Esophagus squamous epithelium (tissue), 5 donors: ENCODE measurements at regions not wholly inside any gene's neighbourhood (a gene's known extent, or its start where the extent isn't known, plus 50 kb on each side); places are given as distances from the start of the nearest gene placed in this dataset.

Experiments
- DNase-seq: peaks from one replicate; lab custom pipeline; 2025; lab: John Stamatoyannopoulos, UW
- H3K27ac ChIP-seq, 4 donors: fragments of 200-600 bp; sonication (generic); one replicate each; pipeline ENCODE4 v1.5.1; 2016 to 2019; ENCODE audit warnings: mild to moderate bottlenecking in 1 of 4
- H3K27me3 ChIP-seq, 4 donors: fragments of 200-600 bp; sonication (generic); 1 replicate in 3 of 4; 2 replicates in 1 of 4; pipeline versions ENCODE4 v1.5.1 to v1.6.0; 2017 to 2021; ENCODE audit warnings: antibody characterized with exemption in 1 of 4
- H3K36me3 ChIP-seq, 3 donors: fragments of 200-600 bp; sonication (generic); one replicate each; pipeline ENCODE4 v1.5.1; 2016 to 2019
- H3K4me1 ChIP-seq, 3 donors: fragments of 200-600 bp; sonication (generic); one replicate each; pipeline ENCODE4 v1.5.1; 2017 to 2019
- H3K4me3 ChIP-seq, 4 donors: fragments of 200-600 bp; sonication (generic); 1 replicate in 3 of 4; 2 replicates in 1 of 4; pipeline ENCODE4 v1.5.1; 2016 to 2019; ENCODE audit warnings: mild to moderate bottlenecking in 2 of 4, moderate library complexity in 1 of 4
- H3K9me3 ChIP-seq, 3 donors: fragments of 200-600 bp; sonication (generic); one replicate each; pipeline ENCODE4 v1.5.1; 2016 to 2019
- CTCF ChIP-seq, 6 experiments: fragments of 450-650 bp in 4 of 6; fragments of 200-600 bp in 2 of 6; sonication (generic) in 2 of 6; IDR thresholded peaks; one replicate each; pipeline ENCODE4 v1.5.1; 2016 to 2019; ENCODE audit warnings: antibody characterized with exemption in 6 of 6, mild to moderate bottlenecking in 4 of 6, moderate library complexity in 4 of 6
- POLR2A ChIP-seq, 4 donors: fragments of 450-650 bp; IDR thresholded peaks; one replicate each; pipeline ENCODE4 v1.6.1; 2017; ENCODE audit warnings: antibody characterized with exemption in 4 of 4, mild to moderate bottlenecking in 4 of 4, moderate library complexity in 3 of 4
- WGBS, 2 donors: methylation state at CpG; one replicate each; pipeline ENCODE4 v1.1.5; 2018; 5-methylcytosine and 5-hydroxymethylcytosine counted together
- intact Hi-C: fragments of 100-400 bp; cut with DNase I; formaldehyde crosslinking; loops from one replicate; pipeline ENCODE4 v1.15.0; 2022
- donor health status: DM: yes; HTN: yes; CAD: no.

- Histone ChIP-seq H3K36me3 (no peaks in the 10 kb centered on the region), H3K9me3 (no peaks in the 10 kb centered on the region), H3K27me3 (no peaks in the 10 kb centered on the region), H3K4me1 (no peaks in the 10 kb centered on the region), H3K27ac (no peak overlapping the region), H3K4me3 (no peak overlapping the region)
- no peak for DNase-seq
- TF ChIP-seq POLR2A (IDR thresholded peaks at IDR 0.05) (no peak), CTCF (IDR thresholded peaks at IDR 0.05) (no peak)
- intact Hi-C loops: no loop called here
- 28 to 34% methylated on average over 2 of the region's 2 CpGs for WGBS, 2 donors
Measured at GRCh38 chr4:91958596-91958995, 345.2 kb upstream of the GRID2 start.

- Histone ChIP-seq H3K4me1 (no peaks in the 10 kb centered on the region), H3K36me3 (no peaks in the 10 kb centered on the region), H3K4me3 (no peak overlapping the region), H3K27ac (no peak overlapping the region), H3K9me3 (no peaks in the 10 kb centered on the region), H3K27me3 (no peaks in the 10 kb centered on the region)
- TF ChIP-seq CTCF (IDR thresholded peaks at IDR 0.05) (no peak), POLR2A (IDR thresholded peaks at IDR 0.05) (no peak)
- intact Hi-C loops: no loop called here
- DNase-seq: no peak
Measured at GRCh38 chr4:91961504-91961903, 342.3 kb upstream of the GRID2 start.

GRCh38 chr4:91963486-91963885 is 340.3 kb upstream of the GRID2 start:
- Histone ChIP-seq H3K4me1 (no peaks in the 10 kb centered on the region), H3K36me3 (no peaks in the 10 kb centered on the region), H3K9me3 (no peaks in the 10 kb centered on the region), H3K27me3 (no peaks in the 10 kb centered on the region), H3K4me3 (no peak overlapping the region), H3K27ac (no peak overlapping the region)
- intact Hi-C loops: no loop called here
- 20 to 27% methylated on average over 3 of the region's 3 CpGs for WGBS, 2 donors
- DNase-seq: no peak
- TF ChIP-seq POLR2A (IDR thresholded peaks at IDR 0.05): no peak

GRCh38 chr4:91965166-91965565 is 338.6 kb upstream of the GRID2 start:
- H3K27me3 ChIP-seq: no peaks in the 10 kb centered on the region
- no peaks in the 10 kb centered on the region for H3K4me1 ChIP-seq
- no peak overlapping the region for H3K27ac ChIP-seq
- no peaks in the 10 kb centered on the region for H3K9me3 ChIP-seq
- intact Hi-C loops: no loop called here
- no peak for TF ChIP-seq CTCF (IDR thresholded peaks at IDR 0.05)
- TF ChIP-seq POLR2A (IDR thresholded peaks at IDR 0.05): no peak
- no peaks in the 10 kb centered on the region for H3K36me3 ChIP-seq
- DNase-seq: no peak
- H3K4me3 ChIP-seq: no peak overlapping the region

GRCh38 chr4:91973479-91974153 is 330.1 kb upstream of the GRID2 start:
- H3K27me3 ChIP-seq: no peaks in the 10 kb centered on the region
- no peak for DNase-seq
- H3K4me3 ChIP-seq: no peak overlapping the region
- WGBS, 2 donors: 73 to 86% methylated on average over 1 of the region's 1 CpG
- TF ChIP-seq POLR2A (IDR thresholded peaks at IDR 0.05) (no peak), CTCF (IDR thresholded peaks at IDR 0.05) (no peak)
- intact Hi-C loops: no loop called here
- no peaks in the 10 kb centered on the region for H3K4me1 ChIP-seq
- no peak overlapping the region for H3K27ac ChIP-seq
- no peaks in the 10 kb centered on the region for H3K9me3 ChIP-seq
- H3K36me3 ChIP-seq: no peaks in the 10 kb centered on the region

GRCh38 chr4:91984466-91984865 is 319.3 kb upstream of the GRID2 start:
- no peak for DNase-seq
- intact Hi-C loops: no loop called here
- WGBS, 2 donors: 82 to 88% methylated on average over 5 of the region's 5 CpGs
- Histone ChIP-seq H3K4me1 (no peaks in the 10 kb centered on the region), H3K27me3 (no peaks in the 10 kb centered on the region), H3K27ac (no peak overlapping the region), H3K9me3 (no peaks in the 10 kb centered on the region), H3K4me3 (no peak overlapping the region), H3K36me3 (no peaks in the 10 kb centered on the region)
- no peak for TF ChIP-seq POLR2A (IDR thresholded peaks at IDR 0.05)
- no peak for TF ChIP-seq CTCF (IDR thresholded peaks at IDR 0.05)
